ENCODE measurements at regions not wholly inside any gene's neighbourhood (a gene's known extent, or its start where the extent isn't known, plus 50 kb on each side); places are given as distances from the start of the nearest gene placed in this dataset.

DNA sequence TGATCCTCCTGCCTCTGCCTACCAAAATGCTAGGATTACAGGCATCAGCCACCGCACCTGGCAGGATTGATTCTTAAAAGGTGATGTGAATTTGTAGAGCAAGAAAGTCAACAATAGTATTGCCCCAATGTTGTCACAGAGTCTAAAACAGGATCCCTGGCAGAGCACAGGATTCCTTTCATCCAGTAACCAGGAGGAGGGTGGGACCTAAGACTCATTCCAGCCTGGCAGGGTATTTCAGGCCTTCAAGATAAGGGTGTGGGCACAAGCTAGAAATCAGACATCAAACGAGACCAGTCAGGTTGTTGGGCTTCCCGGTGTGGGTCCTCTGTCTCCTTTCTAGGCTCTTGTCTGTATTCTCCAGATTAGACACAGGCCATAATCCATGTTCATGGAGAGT, 511.4 kb downstream of the BCL11A start:
- DNase-seq = no peak

DNA sequence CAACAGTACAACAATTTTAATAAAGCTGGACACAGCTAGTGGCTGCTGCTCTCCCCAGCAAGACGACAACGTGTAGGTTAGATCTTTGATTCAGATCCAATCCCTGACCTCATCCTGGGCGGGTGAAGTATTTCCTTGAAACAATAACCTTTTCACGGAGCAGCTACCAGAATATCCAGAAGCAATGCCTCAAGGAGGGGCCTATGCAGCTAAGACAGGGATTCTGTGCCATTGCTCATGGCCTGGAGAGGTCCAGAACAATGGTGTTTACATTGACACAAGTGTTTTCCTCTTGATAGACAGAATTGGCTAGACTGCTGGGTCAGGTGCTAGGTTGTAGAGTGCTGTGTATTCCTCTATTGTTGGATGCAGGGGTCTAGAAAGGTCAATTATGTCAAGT, 520.1 kb downstream of the BCL11A start:
- DNase-seq = no peak

DNA sequence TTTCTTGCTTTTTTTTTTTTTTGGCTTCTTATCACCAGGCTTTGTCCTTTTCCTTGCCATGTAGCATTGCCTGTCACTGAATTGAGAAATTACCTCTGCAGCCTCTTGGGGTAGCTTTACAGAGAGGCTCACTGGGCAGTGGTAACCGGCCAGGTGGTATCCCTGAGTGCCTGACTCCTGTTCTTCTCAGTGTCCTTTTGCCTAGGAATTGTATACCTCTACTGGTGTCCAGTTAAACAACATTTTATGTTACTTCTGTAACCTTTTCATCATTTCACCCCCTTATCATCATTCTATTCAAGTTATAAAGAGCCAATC, 523.9 kb downstream of the BCL11A start:
- no peak for DNase-seq

DNA sequence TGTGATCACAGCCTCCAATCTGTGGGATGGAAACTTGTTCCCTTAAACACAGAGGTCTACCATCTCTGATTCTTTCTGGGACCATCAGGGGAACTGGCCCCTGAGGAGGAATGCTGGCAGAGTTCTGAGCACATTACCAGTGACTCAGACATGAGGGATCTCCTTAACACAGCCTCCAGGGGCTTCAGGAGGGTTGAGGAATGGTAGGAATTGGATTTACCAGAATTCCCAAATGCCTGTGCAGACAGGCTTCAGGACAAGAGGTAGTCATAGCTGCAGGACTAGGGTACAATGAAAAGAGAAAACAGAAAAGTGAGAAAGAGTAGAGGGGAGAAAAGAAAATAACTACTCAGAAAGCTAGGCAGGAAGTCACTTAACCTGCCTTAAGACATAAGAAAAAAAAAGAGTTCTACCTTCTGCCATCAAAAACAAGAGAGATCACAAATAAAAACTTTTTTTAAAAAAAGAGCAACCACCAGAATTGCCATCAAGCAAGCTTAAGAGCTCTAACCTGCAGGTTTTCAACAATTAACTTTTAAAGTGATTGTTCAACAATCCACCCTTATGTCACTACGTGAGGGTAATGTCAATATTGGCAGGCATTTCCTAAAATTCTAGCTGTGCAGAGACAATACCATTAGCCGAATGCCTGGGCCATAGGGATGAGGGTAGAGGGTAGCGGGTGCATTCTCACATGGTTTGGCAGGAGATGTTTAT, 524.4 kb downstream of the BCL11A start:
- DNase-seq = no peak

DNA sequence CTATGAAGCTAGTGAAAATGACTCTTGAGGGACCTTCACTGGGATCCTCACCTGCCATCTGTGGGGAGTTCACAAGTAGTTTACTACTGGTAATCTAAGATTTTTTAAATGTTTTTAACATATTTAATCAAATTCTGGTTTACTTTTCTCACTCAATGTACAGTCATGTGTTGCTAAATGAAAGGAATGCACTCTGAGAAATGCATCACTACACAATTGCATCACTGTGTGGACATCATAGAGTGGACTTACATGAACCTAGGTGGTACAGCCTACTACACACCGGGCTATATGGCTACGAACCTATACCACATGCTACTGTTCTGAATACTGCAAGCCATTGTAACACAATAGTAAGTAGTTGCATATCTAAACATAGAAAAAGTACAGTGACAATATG, 528.0 kb downstream of the BCL11A start:
- DNase-seq = no peak

DNA sequence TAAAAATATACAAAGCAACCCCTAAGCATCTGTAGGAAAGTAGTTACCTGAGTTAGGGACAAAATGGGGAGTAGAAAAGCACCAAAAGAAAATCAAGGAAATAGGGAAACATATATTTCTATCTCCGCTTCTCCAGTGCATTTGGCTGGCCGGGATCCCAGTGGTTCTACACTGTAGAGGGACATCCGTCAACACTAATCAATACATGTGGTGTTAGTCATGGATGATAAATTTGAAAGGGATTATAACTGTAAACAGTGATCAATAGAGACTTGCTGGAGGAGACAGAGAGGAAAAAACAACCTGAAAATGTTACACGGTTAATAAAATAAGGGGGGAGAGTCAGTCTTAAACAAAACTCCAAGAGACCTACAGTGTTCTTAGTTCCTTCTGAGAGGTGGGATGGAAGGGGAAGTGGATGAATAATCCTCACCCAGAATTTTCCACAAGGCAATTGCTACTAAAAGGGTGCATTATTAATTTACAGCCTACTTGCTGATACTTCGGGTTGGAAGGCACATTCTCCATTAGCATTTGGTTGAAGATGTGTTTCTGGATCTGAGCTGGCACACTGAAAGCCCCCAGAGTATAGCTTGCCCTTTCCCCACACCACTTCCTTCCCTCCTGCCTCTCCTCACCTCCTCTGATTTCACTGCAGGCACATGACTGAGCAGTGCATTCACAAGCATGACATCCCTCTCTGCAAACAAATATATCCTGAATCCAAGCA, 530.0 kb downstream of the BCL11A start:
- DNase-seq = no peak

DNA sequence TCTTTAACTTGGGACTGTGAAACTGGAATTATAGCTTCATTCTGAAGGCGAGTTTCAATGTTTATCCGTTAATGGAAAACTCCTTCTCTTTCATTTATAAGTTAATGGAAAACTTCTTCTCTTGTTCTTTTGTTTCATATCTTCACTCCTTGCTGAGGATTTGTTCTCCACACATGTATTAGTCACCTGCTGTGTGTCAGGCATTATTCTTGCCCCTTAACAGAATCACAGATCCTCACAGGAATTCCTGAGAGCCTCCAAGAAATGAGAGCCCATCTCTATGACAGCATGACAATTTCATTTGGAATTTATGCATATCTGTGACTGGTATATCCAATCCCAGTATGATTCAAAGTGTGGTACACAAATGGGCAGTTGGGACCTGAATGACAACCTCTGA, 545.8 kb downstream of the BCL11A start:
- no peak for DNase-seq

DNA sequence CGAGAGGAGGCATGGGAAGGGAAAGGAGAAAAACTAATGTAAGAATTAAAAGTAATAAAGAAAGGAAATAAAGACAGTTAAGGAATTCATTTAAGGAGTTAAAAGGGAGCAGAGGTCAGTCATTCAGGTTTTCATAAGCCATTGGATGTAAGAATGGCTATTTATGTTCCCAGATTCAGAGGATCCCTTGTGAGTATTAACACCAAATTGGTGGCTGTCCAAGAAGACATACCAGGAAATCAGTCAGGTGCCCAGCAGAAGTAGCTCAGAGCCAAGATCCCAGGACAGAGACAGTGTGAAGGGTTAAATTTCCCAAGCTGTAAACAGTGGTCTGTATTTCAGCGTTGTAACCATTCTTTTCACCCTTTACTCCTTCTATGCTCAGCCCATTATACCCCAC, 550.4 kb downstream of the BCL11A start:
- DNase-seq = no peak

DNA sequence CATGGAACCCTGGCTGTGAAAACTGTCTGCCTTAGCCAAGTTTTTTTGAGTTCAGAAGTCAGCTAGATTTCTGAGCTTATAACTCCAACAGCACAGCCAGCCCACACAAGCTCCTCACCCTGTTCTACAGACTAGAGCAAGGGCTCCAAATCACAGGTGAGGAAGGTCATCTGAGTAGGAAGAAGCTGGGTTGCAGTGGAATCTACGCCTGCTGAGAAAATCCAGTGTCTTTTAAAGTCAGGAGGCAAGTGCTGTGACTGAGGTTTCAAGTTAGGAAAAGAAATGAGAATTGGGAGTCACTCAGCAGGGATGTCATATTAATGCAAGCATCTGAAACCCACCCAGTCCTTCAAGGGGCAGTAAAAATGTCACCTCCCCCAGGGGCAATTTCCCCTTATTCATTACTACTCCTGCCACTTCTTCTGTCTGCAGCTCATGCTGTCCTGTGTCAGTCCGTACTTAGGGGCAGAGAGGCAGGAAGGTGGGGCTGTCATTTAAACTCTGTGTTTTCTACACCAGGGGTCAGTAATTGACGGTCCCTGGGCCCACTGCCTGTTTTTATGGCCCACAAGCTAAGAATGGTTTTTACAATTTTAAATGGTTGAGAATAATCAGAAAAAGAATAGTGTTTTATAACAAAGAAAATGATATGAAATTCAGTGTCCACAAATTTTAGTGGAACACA, 551.1 kb downstream of the BCL11A start:
- DNase-seq = no peak

DNA sequence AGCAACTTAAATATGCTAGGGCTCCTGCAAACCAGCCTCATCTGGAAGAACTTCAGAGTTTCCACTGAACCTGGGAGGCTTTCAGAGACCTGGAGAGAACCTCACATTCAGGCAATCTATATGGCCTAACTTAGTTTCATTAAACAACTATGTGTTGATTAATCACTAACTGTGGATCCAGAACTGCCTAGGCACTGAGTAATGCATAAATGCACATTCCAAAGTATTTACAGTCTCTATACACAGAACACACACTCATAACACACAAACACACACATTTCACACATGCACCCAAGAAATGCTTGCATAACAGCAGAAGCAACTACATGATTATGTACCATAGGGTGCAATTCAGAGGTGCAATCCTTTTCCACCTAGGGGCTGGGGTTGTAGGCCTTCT, 552.8 kb downstream of the BCL11A start:
- DNase-seq = no peak

DNA sequence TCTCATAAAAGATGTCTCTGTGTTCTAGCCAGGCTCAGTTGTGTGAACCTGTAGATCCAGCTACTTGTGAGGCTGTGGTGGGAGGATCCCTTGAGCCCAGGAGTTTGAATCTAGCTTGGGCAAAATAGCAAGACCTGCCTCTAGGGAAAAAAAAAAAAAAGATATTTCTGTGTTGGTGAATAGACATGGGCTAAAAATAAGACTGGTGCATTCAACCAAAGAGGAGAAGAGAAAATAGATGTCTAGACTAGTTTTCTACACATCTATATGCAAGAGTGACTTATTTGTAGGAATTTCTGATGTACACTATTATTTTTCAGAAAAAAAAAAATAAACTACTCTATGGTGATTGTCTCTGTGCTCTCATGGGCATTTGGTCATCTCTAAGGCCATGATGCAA, 555.1 kb downstream of the BCL11A start:
- DNase-seq = no peak

DNA sequence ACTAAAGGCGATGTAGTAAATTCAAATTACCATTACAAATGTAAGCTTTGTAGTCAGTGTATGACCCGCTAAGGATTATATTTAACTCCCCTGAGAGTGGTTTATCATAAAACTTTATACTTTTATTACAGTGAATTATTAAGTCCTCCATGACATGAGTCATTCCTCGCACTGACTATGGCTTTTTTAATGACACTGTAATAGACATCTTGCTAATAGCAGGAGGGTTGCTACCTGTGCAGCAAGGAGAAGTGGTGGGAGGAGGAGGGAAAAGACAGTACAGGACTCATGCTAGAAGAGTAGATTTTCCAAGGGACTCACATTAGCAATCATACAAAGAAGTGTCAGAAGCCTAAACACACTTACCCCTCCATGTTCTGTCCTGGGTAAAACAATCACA, 556.1 kb downstream of the BCL11A start:
- DNase-seq = no peak

DNA sequence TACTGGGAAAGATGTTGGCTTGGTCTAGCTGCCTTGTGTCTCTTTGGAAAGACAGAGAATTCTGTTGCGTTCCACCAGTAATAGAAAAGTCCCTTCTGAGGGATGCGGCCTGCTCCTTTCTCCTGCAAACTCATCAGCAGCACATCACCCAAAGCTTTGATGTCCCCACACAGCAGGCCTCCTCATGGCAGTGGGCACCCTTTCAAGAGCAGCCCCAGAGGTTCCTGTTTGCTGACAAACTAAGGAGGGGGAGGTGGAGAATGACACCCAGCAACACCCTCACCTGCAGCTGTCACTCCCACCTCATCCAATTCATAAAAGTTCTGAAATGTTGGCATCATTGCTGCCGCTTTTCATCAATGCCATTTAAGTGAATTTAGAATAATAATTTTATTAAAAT, 556.6 kb downstream of the BCL11A start:
- no peak for DNase-seq

DNA sequence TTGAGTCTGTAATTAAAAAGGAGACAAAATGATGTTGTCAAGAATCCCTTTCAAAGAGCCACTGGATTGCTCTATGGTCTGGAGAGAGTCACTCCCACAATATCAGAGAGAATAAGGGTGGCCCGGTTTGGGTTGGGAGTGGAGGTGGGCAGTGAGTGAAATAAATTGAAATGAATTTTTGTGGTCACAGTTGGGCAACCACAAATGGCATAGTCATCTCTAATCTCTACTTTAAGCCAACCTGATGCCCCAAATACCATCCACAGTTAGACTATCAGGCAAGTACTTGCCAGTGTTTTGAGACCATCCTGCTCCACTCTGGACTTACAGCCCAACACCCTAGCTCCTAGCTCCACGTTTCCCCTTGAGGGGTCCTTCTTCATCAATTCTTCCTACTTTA, 559.7 kb downstream of the BCL11A start:
- DNase-seq = no peak

DNA sequence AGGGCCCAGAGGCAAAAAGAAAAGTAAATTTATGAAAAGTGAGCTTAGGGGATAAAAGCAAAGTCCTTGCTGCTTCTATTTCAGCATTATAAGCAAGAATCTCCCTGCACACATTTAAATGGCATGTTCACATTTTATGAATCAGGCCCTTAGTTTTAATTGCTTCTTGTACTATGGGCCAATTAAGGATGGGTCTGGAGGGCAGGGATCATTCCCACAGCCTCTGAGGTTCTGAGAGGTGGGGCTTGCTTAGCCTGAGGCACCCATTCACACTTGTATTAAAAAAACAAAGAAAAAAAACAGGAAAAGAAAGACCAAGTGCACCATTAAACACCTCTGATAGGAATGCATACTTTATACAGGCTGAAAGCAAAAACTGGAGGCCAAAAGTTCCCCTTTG, 565.1 kb downstream of the BCL11A start:
- no peak for DNase-seq

DNA sequence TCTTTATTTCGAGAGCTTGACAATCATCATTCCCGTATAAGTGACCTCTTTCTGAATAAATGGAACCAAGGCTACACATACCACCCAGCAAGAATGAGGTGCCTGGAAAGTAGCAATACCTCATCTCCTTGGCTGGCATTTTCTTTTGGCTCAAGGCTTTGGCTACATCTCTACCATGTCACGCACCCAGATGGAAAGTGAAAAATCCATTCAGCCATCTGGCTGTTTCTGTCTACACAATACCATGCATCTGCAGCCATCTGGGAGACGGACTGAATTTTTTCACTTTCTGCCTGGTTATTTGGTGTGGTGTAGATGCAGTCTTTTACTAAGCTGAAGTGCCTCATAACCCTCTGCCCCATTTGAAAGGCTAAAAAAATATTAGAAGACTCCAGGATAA, 566.9 kb downstream of the BCL11A start:
- DNase-seq = no peak

DNA sequence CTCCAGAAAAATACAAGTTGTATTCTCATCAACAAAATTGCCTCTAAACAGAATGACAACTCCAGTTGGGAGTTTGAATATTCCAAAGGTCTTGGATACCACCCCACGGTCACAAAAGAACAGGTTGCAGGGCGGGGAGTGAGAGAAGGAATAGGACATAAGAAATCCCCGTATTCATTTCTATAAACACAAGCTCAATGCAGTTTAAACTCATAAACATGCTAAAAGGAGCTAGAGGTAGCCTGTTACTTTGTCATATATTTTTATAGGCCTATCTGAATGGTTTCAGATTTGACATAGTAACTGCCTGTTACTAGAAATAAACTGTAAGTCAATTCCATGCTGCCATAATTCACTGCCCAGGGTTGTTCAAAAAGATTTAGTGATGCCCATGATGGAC, 567.5 kb downstream of the BCL11A start:
- DNase-seq = no peak

DNA sequence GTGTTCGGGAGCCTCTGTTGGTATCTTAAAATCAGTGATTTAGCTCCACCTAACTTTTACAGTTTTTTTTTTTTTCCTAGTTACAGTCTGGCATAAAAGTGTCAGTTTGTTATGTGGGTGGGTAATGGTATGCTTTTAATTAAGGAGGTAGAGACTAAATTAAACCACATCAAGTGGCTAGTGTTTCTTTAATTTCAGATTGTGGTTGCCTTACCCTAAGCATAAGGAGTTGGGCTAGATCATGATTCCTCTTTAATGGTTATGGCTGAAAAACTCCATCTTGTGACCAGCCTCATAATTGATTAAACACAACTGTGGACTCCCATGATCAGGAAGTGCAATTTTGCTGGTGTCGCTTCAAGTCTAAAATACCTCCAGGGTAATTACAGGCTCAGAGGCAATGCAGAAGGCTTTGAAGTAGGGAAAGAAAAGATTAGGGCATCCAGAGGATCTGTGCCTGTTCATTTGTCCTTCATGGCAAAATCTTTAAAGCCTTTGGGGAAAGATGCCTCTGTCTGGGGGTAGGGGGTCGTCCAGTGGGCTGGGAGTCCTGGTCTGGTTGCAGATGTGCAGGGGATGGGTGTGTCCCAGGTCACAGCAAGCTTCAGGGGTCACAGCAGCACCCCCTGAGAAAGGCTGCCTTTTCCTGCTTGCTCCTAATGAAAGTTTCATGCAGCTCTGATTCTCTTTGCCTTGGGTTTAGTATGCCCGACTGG, 579.2 kb downstream of the BCL11A start:
- no peak for DNase-seq

DNA sequence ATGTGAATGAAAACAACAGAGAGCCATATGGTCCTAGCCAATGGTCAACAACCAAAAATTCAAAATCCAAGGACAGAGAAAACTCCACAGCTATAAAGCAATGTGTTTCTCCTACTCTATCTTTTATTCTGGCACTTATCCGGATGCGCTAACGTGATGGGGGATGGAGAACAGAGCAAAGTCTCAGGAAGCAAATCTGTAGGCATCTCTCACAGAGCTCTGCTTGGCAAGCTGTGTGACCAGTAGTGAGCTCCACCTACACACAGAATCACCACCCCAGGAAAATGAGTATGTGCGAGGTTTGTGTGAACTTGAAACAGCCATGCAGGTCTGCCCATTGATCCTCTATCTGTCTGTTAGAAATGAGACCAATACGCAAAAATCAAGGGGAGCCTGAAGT, 584.3 kb downstream of the BCL11A start:
- DNase-seq = no peak

DNA sequence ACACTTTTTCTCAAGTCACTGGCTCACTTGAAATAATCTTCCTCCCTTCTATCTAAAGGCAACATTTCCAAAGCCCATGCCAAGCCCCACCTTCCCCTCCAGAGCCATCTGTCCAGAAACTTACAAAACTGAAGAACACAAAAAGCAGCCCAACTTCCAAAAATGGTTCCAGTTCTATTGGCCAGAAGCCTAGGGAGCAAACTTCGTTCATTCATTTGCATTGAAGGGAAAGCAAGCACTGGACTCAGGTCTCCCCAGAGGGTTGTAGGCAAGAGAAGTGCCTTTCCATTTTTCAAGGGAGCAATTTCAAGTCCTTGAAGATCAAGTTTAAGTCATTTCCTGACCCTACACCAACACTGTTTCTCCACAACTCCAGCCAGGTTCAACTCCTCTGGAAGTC, 585.0 kb downstream of the BCL11A start:
- no peak for DNase-seq

DNA sequence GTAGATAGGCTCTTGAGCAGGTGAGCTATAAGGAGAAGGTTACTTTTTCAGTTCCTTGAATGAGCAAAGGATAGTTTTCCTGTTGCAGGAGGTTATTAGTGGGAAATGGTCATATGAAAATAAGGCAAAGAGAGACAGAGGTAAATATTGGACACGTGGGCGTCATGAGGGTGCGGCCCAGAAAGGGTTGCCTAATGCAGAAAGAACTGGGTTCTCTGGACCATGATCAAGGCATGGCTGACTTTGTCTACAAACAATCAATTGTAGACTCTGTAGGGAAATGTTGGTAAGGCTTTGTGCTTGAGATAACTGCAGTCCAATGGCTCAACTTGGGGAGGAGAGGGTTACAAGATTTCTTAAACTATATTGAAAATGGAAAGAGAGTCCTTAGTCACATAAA, 585.8 kb downstream of the BCL11A start:
- DNase-seq = no peak

DNA sequence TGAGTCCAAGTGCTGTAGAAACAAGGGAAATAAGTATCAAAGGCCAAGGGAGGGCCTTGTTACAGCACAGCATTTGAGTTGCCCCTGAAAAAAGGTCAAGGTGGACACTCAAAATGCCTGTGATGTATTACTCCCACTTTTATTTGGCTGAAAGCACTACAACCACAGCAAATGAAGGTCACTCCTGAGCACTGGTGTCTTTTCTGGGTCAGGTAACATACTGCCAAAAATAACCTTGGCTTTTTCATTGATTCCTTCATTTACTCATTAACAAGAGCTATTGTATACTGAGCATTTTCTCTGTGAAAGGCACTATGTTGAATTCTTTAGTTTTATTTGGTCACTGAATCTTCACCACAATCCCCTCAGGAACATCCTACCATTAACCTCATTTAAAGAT, 590.3 kb downstream of the BCL11A start:
- DNase-seq = no peak

DNA sequence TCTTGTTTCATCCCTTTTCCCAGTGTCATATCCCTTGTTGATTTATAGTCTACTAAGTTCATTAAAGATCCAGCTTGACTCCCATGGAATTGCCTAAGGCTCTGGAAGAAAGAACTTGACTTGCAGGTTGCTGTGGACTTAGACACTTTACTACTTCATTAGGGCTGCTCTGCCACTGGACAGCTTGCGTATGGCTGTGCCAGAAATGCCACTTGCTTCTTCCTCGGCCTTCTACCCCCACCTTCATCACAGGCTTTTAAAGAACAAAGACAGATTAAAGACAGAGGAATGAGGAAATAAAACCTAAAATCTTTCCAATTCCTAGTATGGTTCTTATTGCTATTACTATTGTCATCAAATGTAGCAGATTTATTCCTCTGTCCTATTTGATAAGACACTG, 591.7 kb downstream of the BCL11A start:
- no peak for DNase-seq

DNA sequence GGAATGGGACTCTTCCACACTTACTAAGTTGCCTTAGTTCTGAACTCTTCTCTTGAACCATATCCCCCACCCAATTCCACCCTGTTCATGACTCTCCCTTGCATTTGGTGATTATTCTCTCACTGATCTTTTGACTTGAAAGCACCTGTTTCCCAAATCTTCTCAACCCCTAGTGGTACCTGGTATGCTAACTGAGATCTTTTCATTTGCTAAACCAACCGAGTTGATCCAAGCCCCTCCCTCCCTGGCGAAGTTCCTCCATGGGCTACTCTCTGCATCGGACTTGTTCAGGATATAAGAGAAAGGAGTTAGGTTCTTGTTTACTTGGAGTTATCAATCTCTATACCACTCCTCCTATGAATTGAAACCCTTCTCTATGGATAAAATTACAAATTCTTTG, 593.5 kb downstream of the BCL11A start:
- no peak for DNase-seq
